ENCODE measurements at regions not wholly inside any gene's neighbourhood (a gene's known extent, or its start where the extent isn't known, plus 50 kb on each side); places are given as distances from the start of the nearest gene placed in this dataset.

DNA sequence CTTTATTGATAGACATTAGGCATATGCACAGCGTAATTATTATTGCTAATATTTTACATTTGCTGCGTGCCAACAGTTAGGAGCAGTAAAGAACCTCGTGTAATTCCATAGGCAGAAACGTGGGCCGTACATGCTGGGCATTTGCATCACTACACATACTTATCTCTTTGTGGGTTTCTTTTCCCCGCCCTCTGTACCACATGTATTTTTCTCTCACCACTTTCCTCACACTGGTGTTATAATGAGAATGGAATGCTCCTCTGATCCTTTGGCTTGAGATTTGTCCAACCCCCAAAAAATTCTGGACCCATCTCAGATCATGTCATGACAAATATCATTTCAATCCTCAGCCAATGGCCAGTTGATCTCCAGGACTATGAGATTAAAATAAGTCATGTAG, 1952.6 kb upstream of the WWC1 start (continued):
- TF ChIP-seq, protein P1, sequence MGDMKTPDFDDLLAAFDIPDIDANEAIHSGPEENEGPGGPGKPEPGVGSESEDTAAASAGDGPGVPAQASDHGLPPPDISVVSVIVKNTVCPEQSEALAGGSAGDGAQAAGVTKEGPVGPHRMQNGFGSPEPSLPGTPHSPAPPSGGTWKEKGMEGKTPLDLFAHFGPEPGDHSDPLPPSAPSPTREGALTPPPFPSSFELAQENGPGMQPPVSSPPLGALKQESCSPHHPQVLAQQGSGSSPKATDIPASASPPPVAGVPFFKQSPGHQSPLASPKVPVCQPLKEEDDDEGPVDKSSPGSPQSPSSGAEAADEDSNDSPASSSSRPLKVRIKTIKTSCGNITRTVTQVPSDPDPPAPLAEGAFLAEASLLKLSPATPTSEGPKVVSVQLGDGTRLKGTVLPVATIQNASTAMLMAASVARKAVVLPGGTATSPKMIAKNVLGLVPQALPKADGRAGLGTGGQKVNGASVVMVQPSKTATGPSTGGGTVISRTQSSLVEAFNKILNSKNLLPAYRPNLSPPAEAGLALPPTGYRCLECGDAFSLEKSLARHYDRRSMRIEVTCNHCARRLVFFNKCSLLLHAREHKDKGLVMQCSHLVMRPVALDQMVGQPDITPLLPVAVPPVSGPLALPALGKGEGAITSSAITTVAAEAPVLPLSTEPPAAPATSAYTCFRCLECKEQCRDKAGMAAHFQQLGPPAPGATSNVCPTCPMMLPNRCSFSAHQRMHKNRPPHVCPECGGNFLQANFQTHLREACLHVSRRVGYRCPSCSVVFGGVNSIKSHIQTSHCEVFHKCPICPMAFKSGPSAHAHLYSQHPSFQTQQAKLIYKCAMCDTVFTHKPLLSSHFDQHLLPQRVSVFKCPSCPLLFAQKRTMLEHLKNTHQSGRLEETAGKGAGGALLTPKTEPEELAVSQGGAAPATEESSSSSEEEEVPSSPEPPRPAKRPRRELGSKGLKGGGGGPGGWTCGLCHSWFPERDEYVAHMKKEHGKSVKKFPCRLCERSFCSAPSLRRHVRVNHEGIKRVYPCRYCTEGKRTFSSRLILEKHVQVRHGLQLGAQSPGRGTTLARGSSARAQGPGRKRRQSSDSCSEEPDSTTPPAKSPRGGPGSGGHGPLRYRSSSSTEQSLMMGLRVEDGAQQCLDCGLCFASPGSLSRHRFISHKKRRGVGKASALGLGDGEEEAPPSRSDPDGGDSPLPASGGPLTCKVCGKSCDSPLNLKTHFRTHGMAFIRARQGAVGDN (IDR thresholded peaks at IDR 0.05): no peak
- no peak for TF ChIP-seq ETV6 (conservative IDR thresholded peaks at IDR 0.05 in 1 of 2, IDR thresholded peaks at IDR 0.05 in 1 of 2; ENCODE audit: borderline replicate concordance in 1 of 2, low read depth in 1 of 2)
- TF ChIP-seq CBX3 (IDR thresholded peaks at IDR 0.05; ENCODE audit: borderline replicate concordance, low read depth): no peak
- no peak for TF ChIP-seq ZBED1 (IDR thresholded peaks at IDR 0.05; ENCODE audit: borderline replicate concordance)
- no peak for TF ChIP-seq NFYB (IDR thresholded peaks at IDR 0.05; ENCODE audit: insufficient read depth, low read depth, low read length)
- no peak for TF ChIP-seq KLF5 (IDR thresholded peaks at IDR 0.05; ENCODE audit: partially characterized antibody)

DNA sequence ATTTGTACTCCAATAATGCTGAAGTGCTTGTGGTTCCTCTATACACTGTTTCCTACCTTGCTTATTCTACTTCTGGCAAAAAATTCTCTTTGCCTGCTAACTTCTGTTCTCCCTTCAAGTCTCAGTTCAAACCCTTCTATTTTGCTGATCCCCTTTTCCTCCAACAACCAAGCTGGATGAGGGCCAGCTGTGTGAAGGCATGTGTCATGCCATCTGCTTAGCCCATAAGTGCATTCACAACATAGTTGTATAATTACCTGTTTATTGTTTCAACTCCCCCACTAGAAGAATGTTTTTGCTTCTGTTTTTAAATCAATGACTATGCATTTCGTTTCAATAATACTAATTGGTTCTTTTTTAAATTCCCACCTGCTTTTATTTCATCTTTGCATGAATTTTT, 1951.4 kb upstream of the WWC1 start:
- Histone ChIP-seq H3K36me3 (ENCODE audit: control insufficient read depth in 2 of 2, insufficient read depth in 2 of 2, low read length in 1 of 2) (no peaks in the 10 kb centered on the region), H3K27me3 (replicated peaks in 1 of 2; ENCODE audit: control insufficient read depth in 2 of 2, insufficient read depth in 2 of 2, low read length in 1 of 2) (no peaks in the 10 kb centered on the region), H3K79me2 (ENCODE audit: control insufficient read depth, insufficient read depth, low read length) (no peaks in the 10 kb centered on the region), H3K27ac (ENCODE audit: control insufficient read depth, insufficient read depth) (no peak overlapping the region), H3K4me3 (no peak overlapping the region), H2AFZ (ENCODE audit: control insufficient read depth, low read depth, low read length) (no peak overlapping the region), H3K9me3 (replicated peaks; ENCODE audit: control insufficient read depth, insufficient read depth, low read length) (no peaks in the 10 kb centered on the region), H4K20me1 (ENCODE audit: control insufficient read depth, insufficient read depth) (no peaks in the 10 kb centered on the region), H3K4me1 (ENCODE audit: control insufficient read depth, insufficient read depth, low read length) (no peaks in the 10 kb centered on the region), H3K9ac (ENCODE audit: control insufficient read depth, insufficient read depth, low read length) (no peak overlapping the region), H3K4me2 (ENCODE audit: control insufficient read depth, insufficient read depth) (no peak overlapping the region)
- ChIA-PET RAD21 (ENCODE audit: unreplicated experiment) (no interaction called here), SMC1A (ENCODE audit: uncharacterized antibody, unreplicated experiment) (interaction anchor here (1.9 kb wide), 1 partner anchor 10 kb away, joined by 5 read pairs; no protein-coding TSS in a partner anchor), POLR2A (no interaction called here), CTCF (no interaction called here)
- in situ Hi-C loops (cut with MboI) (no loop called here), intact Hi-C loops (cut with micrococcal nuclease; ENCODE audit: unreplicated experiment) (no loop called here)
- BruUV-seq (replicated peaks): no TSS peak
- no peak for DNase-seq (ENCODE audit: low read depth, low spot score)
- no peak for FAIRE-seq
- WGBS (ENCODE audit: insufficient coverage, insufficient replicate concordance, low lambda C conversion rate, missing lambda C conversion rate): 0% methylated on average over 1 of the region's 1 CpG
- no peak for ATAC-seq
- no peak for TF ChIP-seq FOXM1 (IDR thresholded peaks at IDR 0.05; ENCODE audit: low read depth, low read length)
- TF ChIP-seq ZNF622 (IDR thresholded peaks at IDR 0.05): no peak
- TF ChIP-seq, protein P2, sequence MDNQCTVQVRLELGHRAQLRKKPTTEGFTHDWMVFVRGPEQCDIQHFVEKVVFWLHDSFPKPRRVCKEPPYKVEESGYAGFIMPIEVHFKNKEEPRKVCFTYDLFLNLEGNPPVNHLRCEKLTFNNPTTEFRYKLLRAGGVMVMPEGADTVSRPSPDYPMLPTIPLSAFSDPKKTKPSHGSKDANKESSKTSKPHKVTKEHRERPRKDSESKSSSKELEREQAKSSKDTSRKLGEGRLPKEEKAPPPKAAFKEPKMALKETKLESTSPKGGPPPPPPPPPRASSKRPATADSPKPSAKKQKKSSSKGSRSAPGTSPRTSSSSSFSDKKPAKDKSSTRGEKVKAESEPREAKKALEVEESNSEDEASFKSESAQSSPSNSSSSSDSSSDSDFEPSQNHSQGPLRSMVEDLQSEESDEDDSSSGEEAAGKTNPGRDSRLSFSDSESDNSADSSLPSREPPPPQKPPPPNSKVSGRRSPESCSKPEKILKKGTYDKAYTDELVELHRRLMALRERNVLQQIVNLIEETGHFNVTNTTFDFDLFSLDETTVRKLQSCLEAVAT (IDR thresholded peaks at IDR 0.05): no peak
- TF ChIP-seq ZNF207 (IDR thresholded peaks at IDR 0.05; ENCODE audit: borderline replicate concordance): no peak
- no peak for TF ChIP-seq TCF7 (IDR thresholded peaks at IDR 0.05; ENCODE audit: borderline replicate concordance)

Measured in GM12878 (cell line).